ENCODE measurements at regions not wholly inside any gene's neighbourhood (a gene's known extent, or its start where the extent isn't known, plus 50 kb on each side); places are given as distances from the start of the nearest gene placed in this dataset.

DNA sequence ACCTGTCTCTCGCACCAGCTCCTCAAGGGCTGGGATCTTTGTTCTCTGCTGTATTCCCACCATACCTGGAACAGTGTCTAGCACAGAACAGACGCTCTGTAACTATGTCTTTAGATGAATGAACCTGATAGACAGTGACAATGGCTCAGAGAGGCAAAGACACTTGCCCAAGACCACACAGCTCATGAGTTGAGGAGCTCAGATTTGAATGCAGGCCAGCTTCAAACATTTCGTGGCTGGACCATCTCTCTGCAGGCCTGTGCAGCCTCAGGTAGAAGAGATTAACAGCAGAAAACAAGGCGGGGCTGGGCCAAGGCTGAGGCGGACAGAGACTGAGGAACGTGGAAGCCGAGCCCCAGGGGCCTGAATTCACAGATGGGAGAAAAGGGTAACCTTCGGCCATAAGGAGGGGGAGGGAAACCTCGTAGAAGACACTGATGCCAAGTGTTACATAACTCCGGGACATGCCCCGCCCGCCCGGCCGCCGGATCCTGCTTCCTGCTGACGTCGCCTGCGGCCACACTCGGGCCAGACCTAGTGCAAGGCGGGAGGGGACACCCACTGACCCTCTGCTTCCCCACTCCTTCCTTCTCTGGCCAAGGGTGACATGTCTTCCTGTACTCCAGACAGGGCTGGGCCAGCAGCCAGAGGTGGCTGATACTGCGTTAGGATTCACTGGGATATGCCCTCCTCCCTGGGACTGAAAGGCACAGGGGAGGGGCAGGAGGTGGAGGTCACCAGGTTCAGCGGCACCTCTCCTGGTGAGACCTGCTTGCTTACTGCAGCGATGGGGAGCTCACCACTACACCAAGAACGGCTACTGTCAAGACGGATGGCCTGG lies 86.8 kb downstream of the RFLNA start:
- H3K27me3 ChIP-seq (ENCODE audit: insufficient read depth, low read length): no peaks in the 10 kb centered on the region
- no peak overlapping the region for H3K27ac ChIP-seq (ENCODE audit: low read depth, low read length)
- TF ChIP-seq FOSL1 (IDR thresholded peaks at IDR 0.05; ENCODE audit: low read depth): no peak
- TF ChIP-seq ZBTB33 (IDR thresholded peaks at IDR 0.05; ENCODE audit: extremely low read depth, insufficient replicate concordance, low read length): no peak
- TF ChIP-seq SIN3A (IDR thresholded peaks at IDR 0.05; ENCODE audit: low read depth): no peak
- no peak for TF ChIP-seq EZH2phosphoT487 (IDR thresholded peaks at IDR 0.05; ENCODE audit: borderline replicate concordance)
- no peak for TF ChIP-seq EZH2 (IDR thresholded peaks at IDR 0.05)
- TF ChIP-seq YY1 (IDR thresholded peaks at IDR 0.05; ENCODE audit: extremely low read depth, insufficient replicate concordance, low read depth, low read length): no peak
- TF ChIP-seq SRF (IDR thresholded peaks at IDR 0.05; ENCODE audit: low read depth): no peak
- TF ChIP-seq ELF1 (IDR thresholded peaks at IDR 0.05; ENCODE audit: borderline replicate concordance, low read depth): no peak
- no peak for TF ChIP-seq ATF3 (IDR thresholded peaks at IDR 0.05)
- no peak for TF ChIP-seq POLR2A (IDR thresholded peaks at IDR 0.05; ENCODE audit: borderline replicate concordance, extremely low read depth, insufficient read depth, insufficient read length)
- TF ChIP-seq CEBPB (IDR thresholded peaks at IDR 0.05; ENCODE audit: low read depth): no peak
- no peak for TF ChIP-seq EGR1 (IDR thresholded peaks at IDR 0.05; ENCODE audit: low read depth)
- TF ChIP-seq RAD21 (IDR thresholded peaks at IDR 0.05; ENCODE audit: low read depth): no peak
- no peak for TF ChIP-seq CTCF (IDR thresholded peaks at IDR 0.05 in 2 of 3, conservative IDR thresholded peaks at IDR 0.05 in 1 of 3; ENCODE audit: borderline replicate concordance in 1 of 3, insufficient read depth in 1 of 3, low read depth in 2 of 3, low read length in 2 of 3)
- no peaks in the 10 kb centered on the region for H3K79me2 ChIP-seq (ENCODE audit: insufficient read depth, low read length)
- CTCF ChIA-PET: no interaction called here
- H3K4me1 ChIP-seq (ENCODE audit: control insufficient read depth in 1 of 2, insufficient read depth in 2 of 2, low read length in 2 of 2): peaks cover 16 to 32% of the 10 kb centered on the region in 2 experiments
- RAD21 ChIA-PET (ENCODE audit: low non-redundant PET in 1 of 2, low total read pairs in 2 of 2, uncharacterized antibody in 2 of 2, unreplicated experiment in 2 of 2): no interaction called here
- DNase-seq (ENCODE audit: low read depth, low spot score) (no peak), ATAC-seq (no peak)
- H2AFZ ChIP-seq (ENCODE audit: low read depth, low read length, poor library complexity, severe bottlenecking): no peak overlapping the region
- no peaks in the 10 kb centered on the region for H3K9me3 ChIP-seq (ENCODE audit: control insufficient read depth in 1 of 2, insufficient read depth in 1 of 2, low read depth in 1 of 2, low read length in 2 of 2)
- no peak overlapping the region for H3K4me2 ChIP-seq (ENCODE audit: low read length)
- POLR2A ChIA-PET: no interaction called here
- no peaks in the 10 kb centered on the region for H4K20me1 ChIP-seq (ENCODE audit: insufficient read depth)
- no peak overlapping the region for H3K4me3 ChIP-seq (replicated peaks in 1 of 2; ENCODE audit: low read depth in 1 of 2, low read length in 2 of 2)
- intact Hi-C loops (cut with micrococcal nuclease): no loop called here
- H3K36me3 ChIP-seq (ENCODE audit: control insufficient read depth in 1 of 2, insufficient read depth in 2 of 2, low read length in 2 of 2): peaks cover 2 to 12% of the 10 kb centered on the region in 2 experiments; a peak in 3 of 4 replicates
- H3K9me2 ChIP-seq (ENCODE audit: insufficient read depth): no peaks in the 10 kb centered on the region
- no TSS peak for BruUV-seq (replicated peaks)
- H3K9ac ChIP-seq (ENCODE audit: low read length): no peak overlapping the region
